HG02938 (cell line): ENCODE measurements at regions not wholly inside any gene's neighbourhood (a gene's known extent, or its start where the extent isn't known, plus 50 kb on each side); places are given as distances from the start of the nearest gene placed in this dataset.
A peak's percentile ranks its signal among the peaks of the same experiment; 100 is the strongest.
"Not testable (repeated sequence)": the region's sequence is repeated elsewhere in the genome, so short reads cannot be mapped to it uniquely, and the experiment has no call there.

Source experiments
- ATAC-seq: cut with Tn5 transposase; IDR thresholded peaks from one replicate; pipeline ENCODE4 v1.9.1; 2021; ENCODE audit warnings: mild to moderate bottlenecking, moderate library complexity; ENCODE audit not compliant: unreplicated experiment

- no peak for ATAC-seq
Measured at GRCh38 chr6:68575765-68576439, 59.2 kb upstream of the ADGRB3 start.

- ATAC-seq, result no peak
Measured at GRCh38 chr6:68572975-68573374, 62.1 kb upstream of the ADGRB3 start.

- peak; percentile 77 for ATAC-seq
Measured at GRCh38 chr6:68572525-68572924, 62.6 kb upstream of the ADGRB3 start.

GRCh38 chr6:68559716-68560115 is 75.4 kb upstream of the ADGRB3 start:
- ATAC-seq, result no peak

- ATAC-seq, result no peak
Measured at GRCh38 chr6:68559070-68559469, 76.0 kb upstream of the ADGRB3 start.

GRCh38 chr6:68546620-68547019 is 88.5 kb upstream of the ADGRB3 start:
- no peak for ATAC-seq

GRCh38 chr6:68544450-68544849 is 90.6 kb upstream of the ADGRB3 start:
- no peak for ATAC-seq

- ATAC-seq, result no peak
Measured at GRCh38 chr6:68533339-68533795, 101.7 kb upstream of the ADGRB3 start.

GRCh38 chr6:68527691-68528090 is 107.4 kb upstream of the ADGRB3 start:
- ATAC-seq, result no peak

GRCh38 chr6:68506911-68507310 is 128.2 kb upstream of the ADGRB3 start:
- ATAC-seq, result no peak

- ATAC-seq, result no peak
Measured at GRCh38 chr6:68502946-68503345, 132.1 kb upstream of the ADGRB3 start.

GRCh38 chr6:68497927-68498326 is 137.2 kb upstream of the ADGRB3 start:
- no peak for ATAC-seq

- not testable (repeated sequence) for ATAC-seq
Measured at GRCh38 chr6:68494880-68495279, 140.2 kb upstream of the ADGRB3 start.

- no peak for ATAC-seq
Measured at GRCh38 chr6:68476611-68477010, 158.5 kb upstream of the ADGRB3 start.

- ATAC-seq, result no peak
Measured at GRCh38 chr6:68473433-68474210, 161.5 kb upstream of the ADGRB3 start.

GRCh38 chr6:68468244-68468884 is 166.7 kb upstream of the ADGRB3 start:
- no peak for ATAC-seq

- ATAC-seq, result no peak
Measured at GRCh38 chr6:68458447-68458846, 176.6 kb upstream of the ADGRB3 start.

- ATAC-seq, result no peak
Measured at GRCh38 chr6:68447112-68447511, 188.0 kb upstream of the ADGRB3 start.

GRCh38 chr6:68445926-68446325 is 189.2 kb upstream of the ADGRB3 start:
- no peak for ATAC-seq

GRCh38 chr6:68443704-68444103 is 191.4 kb upstream of the ADGRB3 start:
- no peak for ATAC-seq

- no peak for ATAC-seq
Measured at GRCh38 chr6:68427630-68428029, 207.5 kb upstream of the ADGRB3 start.

GRCh38 chr6:68410021-68410420 is 225.1 kb upstream of the ADGRB3 start:
- no peak for ATAC-seq
